DND-41 (cell line): ENCODE measurements at regions not wholly inside any gene's neighbourhood (a gene's known extent, or its start where the extent isn't known, plus 50 kb on each side); places are given as distances from the start of the nearest gene placed in this dataset.

Experiments
- EZH2 ChIP-seq: IDR thresholded peaks from 3 replicates; pipeline ENCODE4 v1.6.1; 2012; ENCODE audit warnings: borderline replicate concordance, low read depth, mild to moderate bottlenecking, moderate library complexity, low read length, inconsistent platforms; ENCODE audit not compliant: severe bottlenecking
- TF ChIP-seq, protein P1 (sequence below): IDR thresholded peaks from 2 replicates; pipeline ENCODE4 v1.5.1; 2012; ENCODE audit warnings: borderline replicate concordance, low read length, moderate library complexity, mild to moderate bottlenecking; ENCODE audit not compliant: poor library complexity, severe bottlenecking; ENCODE audit errors: extremely low read depth

DNA sequence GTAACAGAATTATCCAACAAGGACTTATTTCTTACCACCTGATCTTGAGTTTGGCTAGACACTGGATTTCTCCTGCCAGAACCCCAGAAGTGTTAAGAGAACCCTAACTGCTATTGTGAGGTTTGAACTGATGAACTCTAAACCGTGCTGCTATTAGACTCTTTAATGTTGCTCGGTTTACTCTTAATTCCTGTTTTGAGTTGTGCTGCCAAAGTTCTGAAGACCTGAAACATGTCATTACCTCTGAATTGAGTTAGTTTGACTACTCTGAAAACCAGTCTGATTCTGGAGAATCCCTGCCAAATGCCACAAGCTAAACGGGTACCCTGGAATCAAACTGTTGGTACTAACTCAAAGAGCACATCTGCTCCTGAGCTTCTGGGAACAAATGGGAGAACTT lies 215.5 kb downstream of the KLF12 start:
- TF ChIP-seq, protein P1, sequence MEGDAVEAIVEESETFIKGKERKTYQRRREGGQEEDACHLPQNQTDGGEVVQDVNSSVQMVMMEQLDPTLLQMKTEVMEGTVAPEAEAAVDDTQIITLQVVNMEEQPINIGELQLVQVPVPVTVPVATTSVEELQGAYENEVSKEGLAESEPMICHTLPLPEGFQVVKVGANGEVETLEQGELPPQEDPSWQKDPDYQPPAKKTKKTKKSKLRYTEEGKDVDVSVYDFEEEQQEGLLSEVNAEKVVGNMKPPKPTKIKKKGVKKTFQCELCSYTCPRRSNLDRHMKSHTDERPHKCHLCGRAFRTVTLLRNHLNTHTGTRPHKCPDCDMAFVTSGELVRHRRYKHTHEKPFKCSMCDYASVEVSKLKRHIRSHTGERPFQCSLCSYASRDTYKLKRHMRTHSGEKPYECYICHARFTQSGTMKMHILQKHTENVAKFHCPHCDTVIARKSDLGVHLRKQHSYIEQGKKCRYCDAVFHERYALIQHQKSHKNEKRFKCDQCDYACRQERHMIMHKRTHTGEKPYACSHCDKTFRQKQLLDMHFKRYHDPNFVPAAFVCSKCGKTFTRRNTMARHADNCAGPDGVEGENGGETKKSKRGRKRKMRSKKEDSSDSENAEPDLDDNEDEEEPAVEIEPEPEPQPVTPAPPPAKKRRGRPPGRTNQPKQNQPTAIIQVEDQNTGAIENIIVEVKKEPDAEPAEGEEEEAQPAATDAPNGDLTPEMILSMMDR, result no peak
- no peak for TF ChIP-seq EZH2
